NT2/D1 (cell line): ENCODE measurements at regions not wholly inside any gene's neighbourhood (a gene's known extent, or its start where the extent isn't known, plus 50 kb on each side); places are given as distances from the start of the nearest gene placed in this dataset.

Source experiments
- DNase-seq: peaks from one replicate; pipeline ENCODE4 v3.0.0-alpha.2; 2011; ENCODE audit warnings: low read depth, low spot score
- H3K27me3 ChIP-seq: 2 replicates; pipeline ENCODE4 v1.6.0; 2011; ENCODE audit warnings: mild to moderate bottlenecking; ENCODE audit not compliant: insufficient read length, insufficient read depth
- H3K36me3 ChIP-seq: 2 replicates; pipeline ENCODE4 v1.6.1; 2011; ENCODE audit warnings: mild to moderate bottlenecking, low read length, mixed read lengths; ENCODE audit not compliant: insufficient read depth, insufficient read length
- H3K4me1 ChIP-seq: 2 replicates; pipeline ENCODE4 v1.5.1; 2011; ENCODE audit not compliant: insufficient read depth, insufficient read length
- H3K4me3 ChIP-seq: 2 replicates; pipeline ENCODE4 v1.5.1; 2011; ENCODE audit warnings: low read depth; ENCODE audit not compliant: insufficient read length
- H3K9ac ChIP-seq: 2 replicates; pipeline ENCODE4 v1.6.0; 2011; ENCODE audit warnings: low read depth; ENCODE audit not compliant: insufficient read length
- H3K9me3 ChIP-seq: 2 replicates; pipeline ENCODE4 v1.5.1; 2011; ENCODE audit warnings: mild to moderate bottlenecking, low read length; ENCODE audit not compliant: insufficient read depth
- SUZ12 ChIP-seq: IDR thresholded peaks from 2 replicates; pipeline ENCODE4 v1.6.1; 2011; ENCODE audit not compliant: insufficient read length, insufficient read depth; ENCODE audit errors: extremely low read depth
- YY1 ChIP-seq: IDR thresholded peaks from 2 replicates; pipeline ENCODE4 v1.6.1; 2011; ENCODE audit not compliant: insufficient read length, insufficient read depth
- ZNF274 ChIP-seq: IDR thresholded peaks from 2 replicates; pipeline ENCODE4 v1.6.1; 2011; ENCODE audit warnings: mild to moderate bottlenecking, low read depth, low read length

- Histone ChIP-seq H3K27me3 (no peaks in the 10 kb centered on the region), H3K9ac (no peak overlapping the region), H3K4me3 (no peak overlapping the region), H3K9me3 (peaks cover 35% of the 10 kb centered on the region), H3K4me1 (no peaks in the 10 kb centered on the region), H3K36me3 (no peaks in the 10 kb centered on the region)
- DNase-seq, result no peak
- TF ChIP-seq ZNF274 (no peak), YY1 (no peak), SUZ12 (no peak)
Measured at GRCh38 chr5:71825992-71826391, 106.9 kb downstream of the CARTPT start.

GRCh38 chr5:71828291-71829040, 109.4 kb downstream of the CARTPT start:
- Histone ChIP-seq H3K9ac (no peak overlapping the region), H3K36me3 (no peaks in the 10 kb centered on the region), H3K4me3 (no peak overlapping the region), H3K9me3 (peaks cover 32% of the 10 kb centered on the region), H3K4me1 (no peaks in the 10 kb centered on the region), H3K27me3 (no peaks in the 10 kb centered on the region)
- TF ChIP-seq YY1 (no peak), ZNF274 (no peak), SUZ12 (no peak)
- DNase-seq, result no peak

- DNase-seq, result no peak
- TF ChIP-seq ZNF274 (no peak), YY1 (no peak), SUZ12 (no peak)
- no peaks in the 10 kb centered on the region for H3K36me3 ChIP-seq
- no peaks in the 10 kb centered on the region for H3K27me3 ChIP-seq
- H3K9me3 ChIP-seq, result peaks cover 32% of the 10 kb centered on the region
- no peaks in the 10 kb centered on the region for H3K4me1 ChIP-seq
- no peak overlapping the region for H3K9ac ChIP-seq
- no peak overlapping the region for H3K4me3 ChIP-seq
Measured at GRCh38 chr5:71829206-71829605, 110.1 kb downstream of the CARTPT start.

- Histone ChIP-seq H3K9me3 (peaks cover 26% of the 10 kb centered on the region), H3K27me3 (no peaks in the 10 kb centered on the region), H3K36me3 (no peaks in the 10 kb centered on the region), H3K4me3 (no peak overlapping the region), H3K4me1 (no peaks in the 10 kb centered on the region), H3K9ac (no peak overlapping the region)
- DNase-seq, result no peak
- TF ChIP-seq SUZ12 (no peak), YY1 (no peak), ZNF274 (no peak)
Measured at GRCh38 chr5:71830681-71831539, 111.8 kb downstream of the CARTPT start.

GRCh38 chr5:71832812-71833715, 114.0 kb downstream of the CARTPT start:
- Histone ChIP-seq H3K9ac (no peak overlapping the region), H3K9me3 (peaks cover 9% of the 10 kb centered on the region; the same call in 1 of the 2 replicates), H3K27me3 (no peaks in the 10 kb centered on the region), H3K4me3 (no peak overlapping the region), H3K36me3 (no peaks in the 10 kb centered on the region), H3K4me1 (no peaks in the 10 kb centered on the region)
- no peak for DNase-seq
- no peak for TF ChIP-seq SUZ12
- TF ChIP-seq ZNF274, result no peak
- TF ChIP-seq YY1, result no peak

GRCh38 chr5:71834601-71835000, 115.5 kb downstream of the CARTPT start:
- Histone ChIP-seq H3K9me3 (peaks cover 5% of the 10 kb centered on the region; the same call in 1 of the 2 replicates), H3K4me3 (no peak overlapping the region), H3K9ac (no peak overlapping the region), H3K4me1 (no peaks in the 10 kb centered on the region), H3K27me3 (no peaks in the 10 kb centered on the region), H3K36me3 (no peaks in the 10 kb centered on the region)
- no peak for DNase-seq
- no peak for TF ChIP-seq ZNF274
- TF ChIP-seq SUZ12, result no peak
- no peak for TF ChIP-seq YY1
